Kidney capillary endothelial cell (primary cell): ENCODE measurements at regions not wholly inside any gene's neighbourhood (a gene's known extent, or its start where the extent isn't known, plus 50 kb on each side); places are given as distances from the start of the nearest gene placed in this dataset.
"Not testable (repeated sequence)": the region's sequence is repeated elsewhere in the genome, so short reads cannot be mapped to it uniquely, and the experiment has no call there.

Experiments used
- DNase-seq: peaks from one replicate; pipeline ENCODE4 v3.0.0-alpha.2; 2018; ENCODE audit warnings: low spot score

- no peak for DNase-seq
Observed at GRCh38 chr16:85529489-85530369, 83.4 kb upstream of the GSE1 start.

GRCh38 chr16:85530370-85530739 is 82.8 kb upstream of the GSE1 start:
- DNase-seq = no peak

- no peak for DNase-seq
Observed at GRCh38 chr16:85531516-85531915, 81.6 kb upstream of the GSE1 start.

GRCh38 chr16:85532147-85532546 is 81.0 kb upstream of the GSE1 start:
- DNase-seq = no peak

DNA sequence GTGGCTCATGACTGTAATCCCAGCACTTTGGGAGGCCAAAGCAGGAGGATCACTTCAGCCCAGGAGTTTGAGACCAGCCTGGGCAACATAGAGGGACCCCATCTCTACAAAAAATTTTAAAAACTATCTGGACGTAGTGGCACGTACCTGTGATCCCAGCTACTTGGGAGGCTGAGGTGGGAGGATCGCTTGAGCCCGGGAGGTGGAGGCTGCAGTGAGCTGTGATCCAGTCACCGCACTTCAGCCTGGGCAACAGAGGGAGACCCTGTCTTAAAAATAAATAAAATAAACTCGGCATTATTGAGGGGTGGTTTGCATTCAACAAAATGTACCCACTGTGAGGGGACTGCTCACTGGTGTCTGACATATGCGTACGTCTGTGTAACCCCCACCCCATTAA is 79.5 kb upstream of the GSE1 start:
- DNase-seq = not testable (repeated sequence)

DNA sequence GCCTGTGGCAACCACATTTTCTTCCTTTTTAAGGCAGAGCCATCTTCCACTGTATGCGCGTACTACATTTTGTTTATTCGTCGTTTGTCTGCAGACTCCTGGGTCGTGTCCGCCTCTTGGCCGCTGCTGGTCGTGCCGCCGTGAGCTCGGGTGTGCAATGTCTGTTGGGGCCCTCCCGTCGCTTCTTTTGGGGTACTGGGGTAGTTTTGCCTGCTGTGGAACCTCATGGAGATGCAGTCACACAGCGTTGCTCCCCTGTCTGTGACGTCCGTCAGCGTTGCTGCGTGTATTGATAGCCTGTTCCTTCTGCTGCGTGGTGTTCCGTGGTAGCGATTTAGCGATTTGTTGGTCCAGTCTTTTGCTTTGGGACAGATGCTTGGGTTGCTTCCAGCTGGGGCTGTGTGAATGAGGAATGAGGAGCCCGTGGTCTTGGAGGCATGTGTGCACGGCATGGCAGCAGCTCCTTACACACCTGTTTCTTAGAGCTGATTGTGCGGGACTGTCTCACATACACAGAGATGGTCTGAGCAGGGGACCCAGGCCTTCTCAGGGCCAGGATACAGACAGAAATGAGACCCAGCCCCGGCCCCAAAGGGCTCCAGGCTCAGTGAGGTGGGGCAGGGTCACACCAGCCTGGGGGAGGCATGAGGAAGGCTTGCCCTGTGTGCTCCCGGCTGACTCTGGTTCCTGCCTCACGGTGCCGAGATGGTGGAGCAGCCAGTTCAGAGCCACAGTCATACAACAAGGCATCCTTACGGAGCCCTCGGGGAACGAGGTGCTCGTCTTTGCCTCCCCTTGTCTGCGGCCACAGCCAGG is 78.4 kb upstream of the GSE1 start:
- no peak for DNase-seq

GRCh38 chr16:85535352-85536072 is 77.6 kb upstream of the GSE1 start:
- no peak for DNase-seq

GRCh38 chr16:85536073-85536410 is 77.1 kb upstream of the GSE1 start:
- no peak for DNase-seq

- DNase-seq = no peak
Observed at GRCh38 chr16:85536411-85537330, 76.5 kb upstream of the GSE1 start.

- no peak for DNase-seq
Observed at GRCh38 chr16:85537331-85537788, 75.8 kb upstream of the GSE1 start.

- no peak for DNase-seq
Observed at GRCh38 chr16:85537795-85538401, 75.2 kb upstream of the GSE1 start.

DNA sequence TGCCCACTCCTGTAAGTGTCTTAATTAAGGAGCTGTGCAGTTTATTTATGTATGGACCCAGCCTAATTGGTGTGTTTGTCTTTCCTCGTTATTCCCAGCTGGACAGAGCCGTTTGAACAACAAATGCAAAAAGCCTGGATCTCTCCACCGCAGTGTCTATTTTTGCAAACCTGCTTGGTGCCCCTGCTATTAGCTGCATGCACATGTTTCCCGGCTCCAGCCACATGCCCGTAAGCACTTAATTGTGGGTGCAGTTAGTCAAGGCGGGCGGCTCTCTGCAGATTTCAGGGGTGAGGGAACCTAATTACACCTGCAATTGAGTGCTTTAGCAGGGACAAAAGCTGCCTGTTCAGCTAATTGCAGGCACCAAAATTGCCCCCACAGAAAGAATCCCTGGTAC is 74.0 kb upstream of the GSE1 start:
- DNase-seq = no peak

GRCh38 chr16:85539629-85540291 is 73.4 kb upstream of the GSE1 start:
- DNase-seq = no peak

DNA sequence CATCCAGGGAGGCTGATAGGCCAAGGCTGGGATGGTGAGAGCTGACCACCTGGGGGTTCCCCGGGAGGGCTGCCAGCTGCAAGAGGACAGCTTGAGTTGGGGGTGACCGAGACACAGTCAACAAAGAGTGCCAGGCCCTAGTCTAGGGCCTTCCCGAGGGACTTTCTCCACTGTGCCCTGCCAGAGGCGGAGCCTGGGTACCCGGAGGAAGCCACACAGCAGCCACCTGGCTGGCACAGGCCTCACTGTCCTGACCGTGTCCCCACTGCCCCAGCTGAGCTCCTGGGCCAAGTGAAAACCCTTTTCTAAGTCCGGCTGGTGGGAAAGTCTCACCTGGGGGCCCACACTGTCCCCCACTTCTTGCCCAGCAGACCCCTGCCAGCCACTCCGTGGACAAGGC is 71.9 kb upstream of the GSE1 start:
- DNase-seq = no peak

GRCh38 chr16:85541619-85541979 is 71.5 kb upstream of the GSE1 start:
- DNase-seq = no peak

DNA sequence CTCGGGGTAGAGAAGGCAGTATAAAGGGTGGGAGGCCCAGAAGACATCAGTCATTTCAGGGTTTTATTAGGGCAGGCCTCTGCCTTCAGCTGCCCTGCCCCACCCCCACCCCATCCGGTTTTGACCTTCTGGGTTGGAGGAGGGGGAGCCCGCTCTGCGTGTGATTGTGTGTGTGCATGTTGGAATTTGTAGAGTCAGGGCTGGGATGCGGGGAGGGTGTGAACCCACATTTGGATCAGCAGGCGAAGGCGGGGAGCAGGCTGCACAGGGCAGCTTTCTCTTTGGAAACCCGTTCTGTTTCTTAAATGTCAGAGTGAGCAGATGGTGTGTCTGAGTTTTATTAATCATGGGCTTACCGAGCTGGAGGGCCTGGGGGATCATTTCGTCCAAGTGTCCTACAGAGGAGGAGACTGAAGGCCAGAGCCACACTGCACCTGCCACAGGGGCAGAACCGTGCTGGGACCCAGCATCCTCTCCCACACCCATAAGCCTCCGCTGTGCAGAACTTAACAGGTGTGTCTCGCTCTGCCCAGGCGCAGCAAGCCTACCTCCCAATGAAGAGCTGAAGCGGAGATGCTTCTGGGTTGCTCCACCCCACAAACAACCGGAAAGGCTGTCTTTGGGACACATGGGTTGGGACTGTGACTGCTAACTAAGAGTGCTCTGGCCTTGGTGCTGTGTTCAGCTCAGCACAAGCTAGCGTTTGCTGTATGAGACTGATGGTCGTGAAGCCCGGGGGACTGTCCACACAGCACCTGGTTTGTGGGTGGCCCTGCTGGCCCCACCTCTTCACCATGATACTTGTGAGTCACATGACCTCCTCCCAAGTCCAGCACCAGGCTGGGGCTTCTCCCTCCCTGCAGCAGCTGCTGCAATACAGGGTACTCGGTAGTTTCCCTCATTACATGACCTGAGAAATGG is 70.9 kb upstream of the GSE1 start:
- no peak for DNase-seq

- no peak for DNase-seq
Observed at GRCh38 chr16:85543536-85543935, 69.6 kb upstream of the GSE1 start.

- no peak for DNase-seq
Observed at GRCh38 chr16:85544016-85544415, 69.1 kb upstream of the GSE1 start.

DNA sequence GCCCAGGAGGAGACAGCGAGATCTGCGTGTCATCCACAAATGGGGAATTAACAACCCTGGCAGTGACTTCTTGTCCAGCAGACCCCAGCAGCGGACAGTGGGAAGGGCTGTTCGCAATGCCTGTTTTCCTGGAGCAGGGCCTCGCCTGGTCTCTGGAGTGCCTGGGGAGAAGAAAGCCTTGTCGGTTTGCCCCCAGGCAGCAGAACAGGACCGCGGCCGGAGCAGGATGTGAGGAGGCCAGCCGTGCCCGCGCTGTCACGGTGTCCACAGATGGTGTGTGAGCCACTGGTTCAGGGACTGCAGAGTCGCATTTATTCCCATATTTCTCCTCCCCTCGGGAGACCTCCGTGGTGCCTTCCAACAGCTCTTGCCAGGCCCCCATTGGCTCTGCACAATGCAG is 68.5 kb upstream of the GSE1 start:
- no peak for DNase-seq
